VCaP (cell line): ENCODE measurements at regions not wholly inside any gene's neighbourhood (a gene's known extent, or its start where the extent isn't known, plus 50 kb on each side); places are given as distances from the start of the nearest gene placed in this dataset.

Source experiments
- H3K27ac ChIP-seq: fragments of 450-650 bp; 2 replicates; pipeline ENCODE4 v1.5.1; 2017
- TF ChIP-seq, protein P1 (sequence below): fragments of 450-650 bp; conservative IDR thresholded peaks from 2 replicates; pipeline ENCODE4 v1.5.1; 2017; ENCODE audit warnings: mild to moderate bottlenecking, moderate library complexity

DNA sequence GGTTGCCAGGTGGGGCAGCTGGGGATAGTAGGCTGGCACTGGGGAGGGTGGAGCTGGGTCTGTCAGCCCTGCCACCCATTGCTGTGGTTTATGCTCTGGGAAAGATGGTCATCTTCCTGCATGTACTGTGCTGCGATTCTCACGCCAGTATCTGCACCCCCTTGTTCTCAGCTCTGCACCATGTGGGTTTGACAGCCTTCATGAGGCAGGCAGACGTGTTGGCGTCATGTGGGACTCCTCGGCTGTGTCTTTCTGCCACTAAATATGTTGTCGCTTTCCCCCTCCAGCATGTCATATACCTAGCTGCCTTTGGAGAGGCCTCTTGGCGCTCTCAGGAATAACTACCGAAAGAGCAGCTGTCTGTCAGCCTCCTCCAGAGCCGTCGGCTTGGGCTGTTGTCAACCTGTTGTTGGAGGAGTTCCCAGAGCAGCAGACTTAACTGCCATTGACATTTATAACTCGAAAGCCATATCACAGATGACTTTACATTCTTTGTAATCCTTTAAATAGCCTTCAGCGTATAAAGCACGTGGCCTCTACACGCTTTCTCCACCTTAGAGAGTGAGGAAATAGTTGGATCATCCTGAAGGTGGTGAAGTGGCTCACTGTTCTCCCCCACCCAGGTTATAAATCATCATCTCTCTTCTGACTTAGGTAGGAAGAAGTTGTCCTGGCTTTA lies 80.4 kb upstream of the MGAT5 start:
- TF ChIP-seq, protein P1, sequence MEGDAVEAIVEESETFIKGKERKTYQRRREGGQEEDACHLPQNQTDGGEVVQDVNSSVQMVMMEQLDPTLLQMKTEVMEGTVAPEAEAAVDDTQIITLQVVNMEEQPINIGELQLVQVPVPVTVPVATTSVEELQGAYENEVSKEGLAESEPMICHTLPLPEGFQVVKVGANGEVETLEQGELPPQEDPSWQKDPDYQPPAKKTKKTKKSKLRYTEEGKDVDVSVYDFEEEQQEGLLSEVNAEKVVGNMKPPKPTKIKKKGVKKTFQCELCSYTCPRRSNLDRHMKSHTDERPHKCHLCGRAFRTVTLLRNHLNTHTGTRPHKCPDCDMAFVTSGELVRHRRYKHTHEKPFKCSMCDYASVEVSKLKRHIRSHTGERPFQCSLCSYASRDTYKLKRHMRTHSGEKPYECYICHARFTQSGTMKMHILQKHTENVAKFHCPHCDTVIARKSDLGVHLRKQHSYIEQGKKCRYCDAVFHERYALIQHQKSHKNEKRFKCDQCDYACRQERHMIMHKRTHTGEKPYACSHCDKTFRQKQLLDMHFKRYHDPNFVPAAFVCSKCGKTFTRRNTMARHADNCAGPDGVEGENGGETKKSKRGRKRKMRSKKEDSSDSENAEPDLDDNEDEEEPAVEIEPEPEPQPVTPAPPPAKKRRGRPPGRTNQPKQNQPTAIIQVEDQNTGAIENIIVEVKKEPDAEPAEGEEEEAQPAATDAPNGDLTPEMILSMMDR, result no peak
- peak overlapping the region; percentile 10; the same call in 1 of the 2 replicates for H3K27ac ChIP-seq

DNA sequence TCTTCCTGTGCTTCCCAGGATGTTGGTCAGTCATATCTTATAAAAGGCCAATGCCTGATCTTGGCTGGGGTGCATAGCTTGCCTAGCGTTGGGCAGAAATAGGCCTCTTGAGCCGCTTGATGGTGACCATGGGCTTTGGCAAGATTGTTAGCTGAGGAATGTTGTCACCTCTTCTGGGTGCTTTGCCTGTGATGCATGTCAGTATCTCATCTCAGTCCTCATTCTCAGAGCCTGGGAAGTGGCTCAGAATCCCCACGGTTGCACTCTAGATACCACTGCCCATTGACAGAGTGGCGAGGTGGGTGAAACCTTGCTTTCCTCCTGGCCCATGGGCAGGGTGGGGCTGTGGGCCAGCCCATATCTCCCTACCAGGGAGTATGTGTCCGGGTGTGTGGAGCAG lies 79.2 kb upstream of the MGAT5 start:
- H3K27ac ChIP-seq, result no peak overlapping the region
- TF ChIP-seq, protein P1, result no peak

DNA sequence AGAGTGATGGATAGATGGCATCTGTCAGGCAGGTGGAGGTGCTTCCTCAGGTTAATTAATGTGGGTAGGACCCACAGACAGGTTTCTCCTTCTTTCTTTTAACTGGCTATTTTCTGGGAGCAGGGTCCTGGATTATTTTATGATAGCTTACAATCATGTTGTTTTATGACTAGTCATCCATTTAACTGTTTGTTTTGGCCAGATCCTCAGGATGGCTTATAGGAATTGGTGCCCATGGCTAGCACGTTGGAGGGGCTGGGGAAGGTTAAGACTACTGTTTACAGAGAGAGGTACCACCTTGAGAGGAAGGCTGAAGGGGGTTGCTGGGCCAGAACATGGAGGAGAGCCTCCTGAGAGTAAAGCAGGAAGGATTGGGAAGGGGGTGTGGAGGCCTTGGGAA lies 78.0 kb upstream of the MGAT5 start:
- H3K27ac ChIP-seq, result no peak overlapping the region
- TF ChIP-seq, protein P1, result no peak

DNA sequence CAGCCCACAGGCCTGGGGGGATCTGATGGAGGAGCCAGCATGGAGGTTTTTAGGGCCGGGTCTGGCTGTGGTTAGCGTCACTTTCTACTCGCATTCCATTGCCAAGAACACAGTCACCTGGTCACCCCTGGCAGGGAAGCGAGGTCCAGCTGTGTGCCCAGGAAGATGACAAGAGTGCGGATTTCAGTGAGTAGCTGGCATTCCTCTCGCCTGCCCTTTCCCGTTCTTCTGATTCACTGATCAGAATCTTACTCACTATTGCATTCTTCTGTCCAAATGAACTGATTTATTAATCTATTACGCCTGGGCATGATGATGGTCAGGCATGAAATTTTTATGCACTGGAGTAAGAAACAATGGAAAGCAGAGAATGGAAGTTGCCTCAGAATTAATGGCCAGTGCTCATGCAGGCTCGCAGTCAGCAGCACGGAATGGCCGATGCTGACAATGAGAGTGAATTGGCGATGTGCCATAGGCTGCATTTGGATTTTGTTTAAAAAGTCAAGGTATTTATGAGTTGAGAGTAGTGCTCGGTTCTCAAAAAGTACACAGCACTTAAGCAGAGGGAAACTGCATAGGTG lies 76.4 kb upstream of the MGAT5 start:
- TF ChIP-seq, protein P1, result no peak
- 0 out of 2 replicates have a peak overlapping the region, but pooled peaks have one; percentile 3 for H3K27ac ChIP-seq

DNA sequence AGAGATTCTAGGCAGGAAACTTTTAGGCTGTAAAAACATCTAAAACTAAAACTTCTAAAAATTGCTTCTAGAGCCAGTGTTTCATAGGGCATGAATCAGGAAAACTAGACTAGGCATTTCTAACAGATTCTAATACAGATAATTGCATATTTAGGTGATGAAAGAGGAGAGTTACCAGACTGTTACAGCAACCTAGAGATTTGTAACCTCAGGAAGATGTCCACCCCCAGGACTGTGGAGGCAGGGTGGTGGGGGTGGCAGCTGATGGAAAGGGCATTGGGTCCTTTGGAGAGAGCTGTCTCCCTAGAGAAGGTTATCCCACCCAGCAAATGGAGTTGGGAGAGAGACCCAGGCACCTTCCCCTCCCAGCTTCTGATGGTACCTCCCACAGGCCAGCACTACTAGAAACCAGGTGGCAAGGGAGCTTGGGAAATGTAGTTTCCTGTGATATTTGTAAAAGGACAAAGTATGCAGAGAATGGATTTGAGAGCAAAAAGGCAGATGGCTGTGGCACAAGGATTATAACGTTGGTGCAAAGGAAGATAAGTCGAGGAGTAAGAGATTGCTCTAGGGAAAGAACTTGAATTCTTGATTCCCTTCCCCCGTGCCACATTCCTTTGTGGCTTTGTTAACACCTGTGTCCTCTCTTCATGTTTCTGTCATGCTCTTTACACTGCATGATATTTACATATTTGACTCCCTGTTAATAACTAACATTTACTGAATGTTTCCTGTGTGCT lies 75.6 kb upstream of the MGAT5 start:
- TF ChIP-seq, protein P1, result no peak
- no peak overlapping the region for H3K27ac ChIP-seq

DNA sequence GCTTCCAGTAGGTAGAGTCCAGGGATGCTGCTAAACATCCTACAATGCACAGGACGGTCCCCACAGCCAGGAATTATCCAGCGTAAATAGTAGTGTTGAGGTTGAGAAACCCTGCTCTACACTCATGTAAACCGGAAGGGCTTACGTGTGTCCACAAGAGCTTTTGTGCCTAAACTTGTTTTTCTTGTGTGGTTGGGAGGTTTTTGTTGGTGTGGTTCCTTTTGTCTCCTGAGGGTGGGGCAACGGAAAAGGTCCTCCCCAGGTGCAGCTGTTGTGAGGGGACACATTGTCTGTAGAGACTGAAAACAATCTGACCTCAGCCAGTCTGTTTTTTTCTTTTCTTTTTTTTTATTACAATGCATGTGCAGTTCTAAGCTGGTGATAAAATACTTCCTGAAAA lies 72.7 kb upstream of the MGAT5 start:
- no peak overlapping the region for H3K27ac ChIP-seq
- TF ChIP-seq, protein P1, result no peak

DNA sequence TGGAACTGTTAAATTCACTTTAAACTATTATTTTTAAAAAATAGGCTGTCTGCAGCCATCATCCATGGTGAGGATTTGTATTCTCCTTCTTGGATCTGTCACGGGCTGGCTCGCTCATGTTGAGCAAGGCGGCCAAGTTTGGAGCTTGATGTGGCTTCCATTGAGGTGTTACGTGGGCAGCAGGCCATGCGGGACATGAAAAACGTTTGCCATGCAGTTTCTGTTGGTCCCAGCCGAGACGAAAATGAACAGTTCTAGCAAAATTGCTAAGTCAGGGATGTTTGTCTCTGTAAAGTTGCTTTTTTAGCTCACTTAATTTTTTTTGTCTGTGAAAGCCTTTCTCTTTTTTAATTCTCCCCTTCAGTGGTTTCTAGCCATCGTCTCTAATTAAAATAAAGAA lies 70.2 kb upstream of the MGAT5 start:
- H3K27ac ChIP-seq, result no peak overlapping the region
- TF ChIP-seq, protein P1, result no peak
